Activated naive CD4-positive, alpha-beta T cell treated with anti-CD3 and anti-CD28 coated beads for 36 hours (primary cell): ENCODE measurements at regions not wholly inside any gene's neighbourhood (a gene's known extent, or its start where the extent isn't known, plus 50 kb on each side); places are given as distances from the start of the nearest gene placed in this dataset.

Source experiments
- CTCF ChIA-PET: fragments of 350-600 bp; sonication (Branson Sonifier 250); formaldehyde crosslinking; loops from one replicate; lab custom pipeline; 2021; ENCODE audit warnings: antibody characterized with exemption; lab: Charles Lee
- DNase-seq: peaks from one replicate; pipeline ENCODE4 v3.0.0-alpha.2; 2020
- H3K27ac Mint-ChIP-seq: one replicate; pipeline ENCODE4 v1.8.0; 2021; ENCODE audit warnings: mild to moderate bottlenecking, mixed read lengths
- H3K27me3 Mint-ChIP-seq: one replicate; pipeline ENCODE4 v1.8.0; 2021; ENCODE audit warnings: low read depth, mixed read lengths
- H3K36me3 Mint-ChIP-seq: one replicate; pipeline ENCODE4 v1.8.0; 2021; ENCODE audit warnings: low read depth, mixed read lengths
- H3K4me1 Mint-ChIP-seq: one replicate; pipeline ENCODE4 v1.8.0; 2021; ENCODE audit warnings: low read depth, mixed read lengths
- H3K4me3 Mint-ChIP-seq: one replicate; pipeline ENCODE4 v1.8.0; 2021; ENCODE audit warnings: mild to moderate bottlenecking, moderate library complexity, mixed read lengths
- H3K9me3 Mint-ChIP-seq: one replicate; pipeline ENCODE4 v1.8.0; 2021; ENCODE audit warnings: mixed read lengths
- intact Hi-C: fragments of 100-400 bp; cut with micrococcal nuclease; formaldehyde crosslinking; loops from one replicate; pipeline ENCODE4 v1.15.1; 2023

- no peak for DNase-seq
- Mint-ChIP-seq H3K4me1 (no peaks in the 10 kb centered on the region), H3K36me3 (peaks cover 1% of the 10 kb centered on the region), H3K4me3 (no peak overlapping the region), H3K9me3 (peaks cover 16% of the 10 kb centered on the region), H3K27me3 (peaks cover 26% of the 10 kb centered on the region), H3K27ac (no peak overlapping the region)
- intact Hi-C loops, result no loop called here
- CTCF ChIA-PET, result no interaction called here
Measured at GRCh38 chr5:73328640-73329039, 119.9 kb downstream of the FOXD1 start.

- Mint-ChIP-seq H3K27me3 (peaks cover 28% of the 10 kb centered on the region), H3K4me3 (no peak overlapping the region), H3K27ac (no peak overlapping the region), H3K4me1 (no peaks in the 10 kb centered on the region), H3K36me3 (peaks cover 1% of the 10 kb centered on the region), H3K9me3 (peaks cover 16% of the 10 kb centered on the region)
- CTCF ChIA-PET, result no interaction called here
- no peak for DNase-seq
- intact Hi-C loops, result no loop called here
Measured at GRCh38 chr5:73327908-73328455, 120.6 kb downstream of the FOXD1 start.

GRCh38 chr5:73325546-73325945, 123.0 kb downstream of the FOXD1 start:
- Mint-ChIP-seq H3K4me1 (no peaks in the 10 kb centered on the region), H3K9me3 (peaks cover 5% of the 10 kb centered on the region), H3K27me3 (peaks cover 28% of the 10 kb centered on the region), H3K4me3 (no peak overlapping the region), H3K27ac (no peak overlapping the region), H3K36me3 (no peaks in the 10 kb centered on the region)
- intact Hi-C loops, result no loop called here
- CTCF ChIA-PET, result no interaction called here
- no peak for DNase-seq

- Mint-ChIP-seq H3K4me3 (no peak overlapping the region), H3K9me3 (no peaks in the 10 kb centered on the region), H3K27me3 (peaks cover 35% of the 10 kb centered on the region), H3K4me1 (no peaks in the 10 kb centered on the region), H3K27ac (no peak overlapping the region), H3K36me3 (no peaks in the 10 kb centered on the region)
- no peak for DNase-seq
- CTCF ChIA-PET, result no interaction called here
- intact Hi-C loops, result no loop called here
Measured at GRCh38 chr5:73323466-73323865, 125.1 kb downstream of the FOXD1 start.

- H3K36me3 Mint-ChIP-seq, result no peaks in the 10 kb centered on the region
- no peaks in the 10 kb centered on the region for H3K9me3 Mint-ChIP-seq
- H3K4me3 Mint-ChIP-seq, result no peak overlapping the region
- intact Hi-C loops, result no loop called here
- no peak for DNase-seq
- H3K27me3 Mint-ChIP-seq, result peaks cover 40% of the 10 kb centered on the region
- no peaks in the 10 kb centered on the region for H3K4me1 Mint-ChIP-seq
- H3K27ac Mint-ChIP-seq, result no peak overlapping the region
- CTCF ChIA-PET, result no interaction called here
Measured at GRCh38 chr5:73322437-73323076, 126.0 kb downstream of the FOXD1 start.

GRCh38 chr5:73321757-73322436, 126.7 kb downstream of the FOXD1 start:
- Mint-ChIP-seq H3K27ac (no peak overlapping the region), H3K27me3 (peaks cover 40% of the 10 kb centered on the region), H3K9me3 (no peaks in the 10 kb centered on the region), H3K4me1 (no peaks in the 10 kb centered on the region), H3K4me3 (no peak overlapping the region), H3K36me3 (no peaks in the 10 kb centered on the region)
- intact Hi-C loops, result no loop called here
- CTCF ChIA-PET, result interaction anchor here (0.7 kb wide), 1 partner anchor 80 kb away, joined by 3 read pairs; no protein-coding TSS in a partner anchor
- DNase-seq, result no peak

GRCh38 chr5:73319036-73319435, 129.5 kb downstream of the FOXD1 start:
- DNase-seq, result no peak
- H3K27ac Mint-ChIP-seq, result no peak overlapping the region
- H3K4me1 Mint-ChIP-seq, result no peaks in the 10 kb centered on the region
- H3K9me3 Mint-ChIP-seq, result no peaks in the 10 kb centered on the region
- CTCF ChIA-PET, result no interaction called here
- no peaks in the 10 kb centered on the region for H3K36me3 Mint-ChIP-seq
- intact Hi-C loops, result no loop called here
- peaks cover 44% of the 10 kb centered on the region for H3K27me3 Mint-ChIP-seq
- H3K4me3 Mint-ChIP-seq, result no peak overlapping the region

GRCh38 chr5:73318308-73318719, 130.3 kb downstream of the FOXD1 start:
- CTCF ChIA-PET, result no interaction called here
- no peaks in the 10 kb centered on the region for H3K4me1 Mint-ChIP-seq
- intact Hi-C loops, result no loop called here
- no peaks in the 10 kb centered on the region for H3K9me3 Mint-ChIP-seq
- no peaks in the 10 kb centered on the region for H3K36me3 Mint-ChIP-seq
- peaks cover 48% of the 10 kb centered on the region for H3K27me3 Mint-ChIP-seq
- H3K27ac Mint-ChIP-seq, result no peak overlapping the region
- no peak for DNase-seq
- no peak overlapping the region for H3K4me3 Mint-ChIP-seq

GRCh38 chr5:73317523-73317922, 131.1 kb downstream of the FOXD1 start:
- H3K27ac Mint-ChIP-seq, result no peak overlapping the region

GRCh38 chr5:73314395-73315257, 134.0 kb downstream of the FOXD1 start:
- Mint-ChIP-seq H3K4me1 (peaks cover 7% of the 10 kb centered on the region), H3K36me3 (no peaks in the 10 kb centered on the region), H3K4me3 (no peak overlapping the region), H3K9me3 (no peaks in the 10 kb centered on the region), H3K27ac (no peak overlapping the region), H3K27me3 (peaks cover 59% of the 10 kb centered on the region)
- CTCF ChIA-PET, result interaction anchor here (0.6 kb wide), 1 partner anchor 62 kb away, joined by 3 read pairs; no protein-coding TSS in a partner anchor
- DNase-seq, result no peak
- intact Hi-C loops, result no loop called here

More at GRCh38 chr5:73317523-73317922, 131.1 kb downstream of the FOXD1 start:
- Mint-ChIP-seq H3K27me3 (peaks cover 50% of the 10 kb centered on the region), H3K9me3 (no peaks in the 10 kb centered on the region), H3K4me1 (no peaks in the 10 kb centered on the region), H3K4me3 (no peak overlapping the region), H3K36me3 (no peaks in the 10 kb centered on the region)
- CTCF ChIA-PET, result no interaction called here
- intact Hi-C loops, result no loop called here
- no peak for DNase-seq

- no peak for DNase-seq
- Mint-ChIP-seq H3K4me1 (peaks cover 7% of the 10 kb centered on the region), H3K36me3 (no peaks in the 10 kb centered on the region), H3K27ac (no peak overlapping the region), H3K4me3 (no peak overlapping the region), H3K27me3 (peaks cover 62% of the 10 kb centered on the region), H3K9me3 (no peaks in the 10 kb centered on the region)
- CTCF ChIA-PET, result interaction anchor here (0.7 to 1.3 kb wide), 3 partner anchors 97 to 138 kb away, joined by 3 to 5 read pairs (median 3); no protein-coding TSS in a partner anchor
- intact Hi-C loops, result no loop called here
Measured at GRCh38 chr5:73312872-73313510, 135.6 kb downstream of the FOXD1 start.
